Activated CD8-positive, alpha-beta T cell treated with anti-CD3 and anti-CD28 coated beads, Interleukin-2, amount 10 ng/mL, durations not matched to agents 7 days and 5 days (primary cell): ENCODE measurements at regions not wholly inside any gene's neighbourhood (a gene's known extent, or its start where the extent isn't known, plus 50 kb on each side); places are given as distances from the start of the nearest gene placed in this dataset.

Source experiments
- ATAC-seq: fragments of 150-1000 bp; cut with Tn5 transposase; one replicate; pipeline ENCODE4 v1.10.0; 2021; ENCODE audit warnings: moderate library complexity
- CTCF ChIA-PET: fragments of 350-600 bp; sonication (Branson Sonifier 250); formaldehyde crosslinking; loops from one replicate; lab custom pipeline; 2021; ENCODE audit warnings: antibody characterized with exemption; lab: Charles Lee
- POLR2A ChIA-PET: fragments of 350-600 bp; sonication (Branson Sonifier 250); formaldehyde crosslinking; loops from one replicate; lab custom pipeline; 2021; ENCODE audit warnings: antibody characterized with exemption; lab: Charles Lee
- DNase-seq: peaks from one replicate; pipeline ENCODE4 v3.0.0-alpha.2; 2020
- H3K27ac Mint-ChIP-seq: one replicate; pipeline ENCODE4 v1.8.0; 2021; ENCODE audit warnings: mild to moderate bottlenecking, mixed read lengths
- H3K27me3 Mint-ChIP-seq: one replicate; pipeline ENCODE4 v1.8.0; 2021; ENCODE audit warnings: low read depth, mixed read lengths
- H3K36me3 Mint-ChIP-seq: one replicate; pipeline ENCODE4 v1.8.0; 2021; ENCODE audit warnings: low read depth, mixed read lengths
- H3K4me1 Mint-ChIP-seq: one replicate; pipeline ENCODE4 v1.8.0; 2021; ENCODE audit warnings: low read depth, mixed read lengths
- H3K4me3 Mint-ChIP-seq: one replicate; pipeline ENCODE4 v1.8.0; 2021; ENCODE audit warnings: mild to moderate bottlenecking, mixed read lengths
- H3K9me3 Mint-ChIP-seq: one replicate; pipeline ENCODE4 v1.8.0; 2022; ENCODE audit warnings: mixed read lengths; ENCODE audit not compliant: insufficient read depth

DNA sequence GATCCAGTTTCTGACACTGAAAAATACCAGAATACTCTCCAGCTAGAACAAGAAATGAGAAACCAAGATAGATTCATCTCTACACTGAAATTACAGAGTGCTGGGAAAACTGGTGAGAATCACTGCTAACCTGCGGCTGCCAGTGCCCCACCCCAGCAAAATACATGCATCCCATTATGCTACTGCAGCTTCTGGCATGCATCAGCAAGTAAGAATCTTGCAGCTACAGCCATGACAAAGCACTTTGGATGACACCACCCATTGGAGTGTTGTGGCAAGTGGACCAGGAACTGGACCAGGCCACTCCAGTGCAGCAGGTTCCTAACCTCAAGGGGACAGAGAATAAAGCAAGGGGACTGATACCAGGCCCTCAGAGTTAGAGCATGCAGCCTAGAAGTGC lies 378.8 kb upstream of the ETAA1 start:
- Mint-ChIP-seq H3K4me3 (no peak overlapping the region), H3K36me3 (no peaks in the 10 kb centered on the region), H3K27me3 (no peaks in the 10 kb centered on the region), H3K4me1 (no peaks in the 10 kb centered on the region), H3K27ac (no peak overlapping the region), H3K9me3 (peaks cover 9% of the 10 kb centered on the region)
- DNase-seq (no peak), ATAC-seq (no peak)
- ChIA-PET POLR2A (no interaction called here), CTCF (no interaction called here)

GRCh38 chr2:67032076-67032475 lies 365.1 kb upstream of the ETAA1 start:
- ATAC-seq (no peak), DNase-seq (no peak)
- Mint-ChIP-seq H3K27ac (no peak overlapping the region), H3K27me3 (no peaks in the 10 kb centered on the region), H3K4me1 (no peaks in the 10 kb centered on the region), H3K4me3 (no peak overlapping the region), H3K9me3 (no peaks in the 10 kb centered on the region), H3K36me3 (no peaks in the 10 kb centered on the region)
- CTCF ChIA-PET = no interaction called here
- POLR2A ChIA-PET = no interaction called here

DNA sequence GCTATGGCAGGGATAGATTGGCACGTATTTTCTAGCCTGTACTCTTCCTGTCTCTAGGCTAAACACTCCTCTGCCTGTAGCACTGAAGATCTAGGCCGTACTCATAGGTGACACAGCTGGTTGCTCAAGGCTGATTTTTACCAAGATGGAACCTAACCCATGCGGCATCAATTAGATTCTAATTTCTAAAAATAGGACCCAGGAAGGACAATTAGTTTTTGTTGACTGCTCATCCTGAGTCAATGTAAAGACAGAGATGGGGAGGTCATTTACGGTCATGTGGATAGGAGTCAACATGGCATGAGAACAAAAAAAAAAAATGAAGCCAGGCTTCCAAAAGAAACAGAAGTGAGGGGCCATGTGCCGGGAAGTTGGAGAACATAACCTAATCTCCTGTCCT lies 360.7 kb upstream of the ETAA1 start:
- no peaks in the 10 kb centered on the region for H3K4me1 Mint-ChIP-seq
- DNase-seq (no peak), ATAC-seq (no peak)
- H3K27me3 Mint-ChIP-seq = no peaks in the 10 kb centered on the region
- POLR2A ChIA-PET = no interaction called here
- H3K4me3 Mint-ChIP-seq = no peak overlapping the region
- H3K36me3 Mint-ChIP-seq = no peaks in the 10 kb centered on the region
- no peak overlapping the region for H3K27ac Mint-ChIP-seq
- CTCF ChIA-PET = no interaction called here
- H3K9me3 Mint-ChIP-seq = no peaks in the 10 kb centered on the region

DNA sequence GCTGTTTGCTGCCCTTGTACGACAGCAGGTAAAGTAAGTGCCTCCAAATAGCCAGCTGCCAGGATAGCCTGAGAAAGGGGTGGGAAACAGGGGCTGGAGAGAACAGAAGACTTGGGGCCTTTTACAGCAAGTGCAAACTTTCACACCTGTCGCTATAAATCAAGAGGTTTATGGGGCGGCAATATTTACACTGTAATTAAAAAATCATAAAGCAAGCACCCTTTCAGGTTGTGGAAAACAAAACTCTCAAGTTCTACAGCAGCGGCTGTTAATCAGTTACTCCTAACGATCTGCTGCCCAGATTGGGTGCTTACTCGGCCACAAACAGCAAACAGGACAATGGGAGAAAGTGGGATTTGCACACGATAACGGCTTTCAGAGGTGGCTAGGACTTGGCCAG lies 359.5 kb upstream of the ETAA1 start:
- ATAC-seq (no peak), DNase-seq (no peak)
- Mint-ChIP-seq H3K27me3 (no peaks in the 10 kb centered on the region), H3K9me3 (no peaks in the 10 kb centered on the region), H3K36me3 (no peaks in the 10 kb centered on the region), H3K4me3 (no peak overlapping the region), H3K27ac (no peak overlapping the region), H3K4me1 (no peaks in the 10 kb centered on the region)
- CTCF ChIA-PET = no interaction called here
- POLR2A ChIA-PET = no interaction called here

- no peaks in the 10 kb centered on the region for H3K9me3 Mint-ChIP-seq
- no peaks in the 10 kb centered on the region for H3K36me3 Mint-ChIP-seq
- no peak overlapping the region for H3K4me3 Mint-ChIP-seq
- DNase-seq (no peak), ATAC-seq (no peak)
- H3K4me1 Mint-ChIP-seq = no peaks in the 10 kb centered on the region
- H3K27ac Mint-ChIP-seq = no peak overlapping the region
- CTCF ChIA-PET = no interaction called here
- H3K27me3 Mint-ChIP-seq = no peaks in the 10 kb centered on the region
- POLR2A ChIA-PET = no interaction called here
Measured at GRCh38 chr2:67038195-67038594, 358.9 kb upstream of the ETAA1 start.

DNA sequence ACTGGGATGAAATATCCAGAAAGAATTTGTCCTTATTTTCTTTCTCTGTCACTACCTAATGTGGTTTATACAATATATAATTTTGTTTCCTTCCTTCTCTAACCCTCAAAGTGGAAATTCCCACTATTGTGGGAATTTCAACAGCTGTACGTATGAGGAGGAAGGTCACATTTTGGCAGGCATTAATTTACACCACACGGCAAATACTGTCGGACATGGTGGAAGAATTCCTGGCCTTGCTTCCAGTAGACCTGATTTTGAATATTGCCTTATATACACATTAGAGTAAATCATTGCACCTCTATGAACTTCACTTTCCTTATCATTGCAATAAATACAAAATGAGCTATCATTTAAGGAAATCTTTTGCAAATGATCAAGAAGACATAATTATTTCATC lies 358.1 kb upstream of the ETAA1 start:
- DNase-seq (no peak), ATAC-seq (no peak)
- Mint-ChIP-seq H3K27me3 (no peaks in the 10 kb centered on the region), H3K27ac (no peak overlapping the region), H3K9me3 (no peaks in the 10 kb centered on the region), H3K4me1 (no peaks in the 10 kb centered on the region), H3K4me3 (no peak overlapping the region), H3K36me3 (no peaks in the 10 kb centered on the region)
- ChIA-PET POLR2A (no interaction called here), CTCF (no interaction called here)

- H3K27ac Mint-ChIP-seq = no peak overlapping the region
- no peaks in the 10 kb centered on the region for H3K27me3 Mint-ChIP-seq
- ChIA-PET POLR2A (no interaction called here), CTCF (no interaction called here)
- no peaks in the 10 kb centered on the region for H3K9me3 Mint-ChIP-seq
- ATAC-seq = no peak
- DNase-seq = no peak
- no peaks in the 10 kb centered on the region for H3K4me1 Mint-ChIP-seq
- H3K36me3 Mint-ChIP-seq = no peaks in the 10 kb centered on the region
- H3K4me3 Mint-ChIP-seq = no peak overlapping the region
Measured at GRCh38 chr2:67039517-67040103, 357.5 kb upstream of the ETAA1 start.

GRCh38 chr2:67041051-67041450 lies 356.1 kb upstream of the ETAA1 start:
- no peak for ATAC-seq
- no peaks in the 10 kb centered on the region for H3K9me3 Mint-ChIP-seq
- no peak for DNase-seq
- H3K4me3 Mint-ChIP-seq = no peak overlapping the region
- H3K36me3 Mint-ChIP-seq = no peaks in the 10 kb centered on the region
- H3K4me1 Mint-ChIP-seq = no peaks in the 10 kb centered on the region
- H3K27ac Mint-ChIP-seq = no peak overlapping the region
- POLR2A ChIA-PET = no interaction called here
- CTCF ChIA-PET = no interaction called here
- H3K27me3 Mint-ChIP-seq = no peaks in the 10 kb centered on the region

DNA sequence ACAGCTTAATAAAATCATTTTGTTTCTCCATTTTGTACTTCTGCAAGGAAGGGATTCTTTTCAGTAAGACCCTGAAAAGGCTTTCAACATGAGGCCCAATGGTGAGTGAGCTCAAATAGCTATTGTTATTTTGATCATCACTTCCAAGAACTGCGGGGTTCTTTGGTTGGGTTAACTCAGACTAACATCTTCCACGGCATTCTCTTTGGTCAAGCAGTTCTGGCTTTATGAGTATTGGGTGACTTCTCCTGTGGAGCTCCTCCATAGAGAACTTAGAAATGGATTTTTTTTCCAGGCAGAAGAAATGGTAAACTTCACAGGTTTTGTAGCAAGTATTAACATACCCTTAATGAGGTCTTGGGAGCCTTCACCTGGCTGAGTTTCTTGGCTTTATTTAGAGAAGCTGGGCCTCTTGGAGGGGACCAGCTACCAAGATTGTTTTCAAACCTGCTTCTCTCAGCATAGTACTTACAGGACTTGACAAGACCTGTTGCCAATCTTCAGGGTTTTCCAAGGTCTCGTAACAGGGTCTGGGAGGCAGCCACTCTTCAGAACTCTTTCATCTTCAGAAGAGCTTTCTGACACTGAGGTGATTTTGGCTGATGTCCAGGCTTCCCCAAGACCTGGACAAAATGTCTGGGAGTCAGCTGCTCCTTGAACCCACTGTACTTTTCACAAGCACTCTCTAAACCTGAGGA lies 353.2 kb upstream of the ETAA1 start:
- Mint-ChIP-seq H3K9me3 (no peaks in the 10 kb centered on the region), H3K4me3 (no peak overlapping the region), H3K27ac (no peak overlapping the region), H3K27me3 (no peaks in the 10 kb centered on the region), H3K36me3 (no peaks in the 10 kb centered on the region), H3K4me1 (no peaks in the 10 kb centered on the region)
- CTCF ChIA-PET = no interaction called here
- DNase-seq (no peak), ATAC-seq (no peak)
- POLR2A ChIA-PET = no interaction called here

DNA sequence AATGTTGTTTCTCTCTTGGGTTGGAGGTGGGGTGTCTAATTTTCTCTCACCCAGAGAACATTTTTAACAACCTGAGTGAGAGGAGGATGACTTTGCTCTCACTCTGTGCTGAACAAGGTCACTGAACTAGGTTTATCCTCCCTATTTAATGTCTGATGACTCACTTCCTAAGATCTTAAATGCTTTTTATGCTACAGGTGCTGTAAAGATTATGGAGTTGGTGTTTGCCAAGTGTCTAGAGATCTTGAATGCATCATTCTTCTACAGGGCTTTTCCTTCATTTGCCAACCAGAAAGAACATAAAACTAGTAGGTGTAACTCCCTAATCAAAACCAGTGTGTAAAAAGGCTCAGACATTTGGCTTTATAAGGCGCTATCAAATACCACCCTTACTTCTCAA lies 350.5 kb upstream of the ETAA1 start:
- Mint-ChIP-seq H3K4me1 (no peaks in the 10 kb centered on the region), H3K36me3 (no peaks in the 10 kb centered on the region), H3K4me3 (no peak overlapping the region), H3K27me3 (no peaks in the 10 kb centered on the region), H3K27ac (no peak overlapping the region), H3K9me3 (no peaks in the 10 kb centered on the region)
- ChIA-PET CTCF (no interaction called here), POLR2A (no interaction called here)
- ATAC-seq (no peak), DNase-seq (no peak)

DNA sequence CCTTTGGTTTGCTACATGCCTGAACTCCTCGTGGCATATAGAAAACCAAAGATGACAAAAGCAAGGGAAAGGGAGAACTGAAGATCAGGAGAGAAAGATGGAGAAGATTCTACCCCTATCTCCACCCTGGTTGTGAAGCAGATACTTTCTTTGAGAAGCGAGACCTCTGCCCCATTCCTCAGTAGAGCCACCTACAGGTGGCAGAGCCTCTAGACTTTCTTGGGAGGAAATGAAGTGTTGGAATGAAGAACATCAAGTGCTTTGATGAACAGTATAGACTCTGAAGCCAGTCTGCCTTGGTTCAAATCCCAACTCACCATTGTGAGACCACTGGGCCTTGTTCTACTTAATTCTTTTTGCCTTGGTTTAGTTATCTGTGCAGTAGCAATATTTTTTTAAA lies 348.8 kb upstream of the ETAA1 start:
- DNase-seq (no peak), ATAC-seq (no peak)
- no peak overlapping the region for H3K4me3 Mint-ChIP-seq
- H3K27me3 Mint-ChIP-seq = no peaks in the 10 kb centered on the region
- no peaks in the 10 kb centered on the region for H3K9me3 Mint-ChIP-seq
- H3K27ac Mint-ChIP-seq = no peak overlapping the region
- H3K4me1 Mint-ChIP-seq = no peaks in the 10 kb centered on the region
- POLR2A ChIA-PET = no interaction called here
- no peaks in the 10 kb centered on the region for H3K36me3 Mint-ChIP-seq
- CTCF ChIA-PET = no interaction called here

DNA sequence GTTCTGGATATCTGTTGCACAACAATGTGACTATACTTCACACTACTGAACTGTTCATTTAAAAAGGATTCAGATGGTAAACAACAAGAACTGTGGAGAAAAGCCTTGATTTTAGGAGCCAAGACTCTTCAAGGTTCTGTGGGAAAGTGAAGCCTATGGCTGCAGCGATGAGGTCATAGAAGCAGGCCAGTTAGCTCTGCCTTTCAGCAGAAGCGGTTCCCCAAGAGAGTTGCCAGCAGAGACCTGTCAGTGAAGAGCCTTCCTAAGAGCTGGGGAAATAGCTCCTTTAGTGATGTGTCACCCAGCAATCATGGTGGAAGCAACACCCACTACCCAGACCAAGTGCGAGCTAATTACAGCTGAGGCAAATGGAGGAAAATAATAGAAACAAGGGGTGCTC lies 346.5 kb upstream of the ETAA1 start:
- no peak for DNase-seq
- Mint-ChIP-seq H3K36me3 (no peaks in the 10 kb centered on the region), H3K4me3 (no peak overlapping the region), H3K4me1 (no peaks in the 10 kb centered on the region), H3K27ac (no peak overlapping the region), H3K9me3 (no peaks in the 10 kb centered on the region), H3K27me3 (no peaks in the 10 kb centered on the region)
- CTCF ChIA-PET = no interaction called here
- no peak for ATAC-seq
- POLR2A ChIA-PET = no interaction called here

GRCh38 chr2:67054728-67055127 lies 342.4 kb upstream of the ETAA1 start:
- Mint-ChIP-seq H3K4me1 (no peaks in the 10 kb centered on the region), H3K27me3 (no peaks in the 10 kb centered on the region), H3K9me3 (no peaks in the 10 kb centered on the region), H3K36me3 (no peaks in the 10 kb centered on the region), H3K4me3 (no peak overlapping the region), H3K27ac (no peak overlapping the region)
- POLR2A ChIA-PET = no interaction called here
- no peak for ATAC-seq
- DNase-seq = no peak
- CTCF ChIA-PET = no interaction called here
